OCI-LY1 (cell line): ENCODE measurements at regions not wholly inside any gene's neighbourhood (a gene's known extent, or its start where the extent isn't known, plus 50 kb on each side); places are given as distances from the start of the nearest gene placed in this dataset.

ENCODE experiments used
- H2AFZ ChIP-seq: fragments of 200-600 bp; sonication (generic), shearing (Covaris generic); 2 replicates; pipeline ENCODE4 v1.6.0; 2014; ENCODE audit warnings: antibody characterized with exemption, mild to moderate bottlenecking, low read length
- H3F3A ChIP-seq: fragments of 200-600 bp; sonication (generic), shearing (Covaris generic); 2 replicates; pipeline ENCODE4 v1.6.0; 2014; ENCODE audit warnings: mild to moderate bottlenecking, antibody characterized with exemption, low read length, moderate library complexity; ENCODE audit not compliant: insufficient read depth
- H3K27ac ChIP-seq: fragments of 200-600 bp; sonication (generic); 2 replicates; pipeline ENCODE4 v1.5.1; 2014; ENCODE audit warnings: low read length, mixed run types, mild to moderate bottlenecking, low read depth; ENCODE audit not compliant: poor library complexity, severe bottlenecking
- H3K27me3 ChIP-seq: fragments of 200-600 bp; sonication (generic); 2 replicates; pipeline ENCODE4 v1.6.0; 2014; ENCODE audit warnings: antibody characterized with exemption, mild to moderate bottlenecking, low read length, moderate library complexity; ENCODE audit not compliant: insufficient read depth
- H3K36me3 ChIP-seq: fragments of 200-600 bp; sonication (generic); 2 replicates; pipeline ENCODE4 v1.6.1; 2014; ENCODE audit warnings: mild to moderate bottlenecking, antibody characterized with exemption, low read length, moderate library complexity, mixed read lengths; ENCODE audit not compliant: insufficient read depth
- H3K4me1 ChIP-seq: fragments of 200-600 bp; sonication (generic); 2 replicates; pipeline ENCODE4 v1.5.1; 2014; ENCODE audit warnings: mild to moderate bottlenecking, low read length, moderate library complexity; ENCODE audit not compliant: insufficient read depth, severe bottlenecking
- H3K4me2 ChIP-seq: fragments of 200-600 bp; sonication (generic), shearing (Covaris generic); 2 replicates; pipeline ENCODE4 v1.6.1; 2014; ENCODE audit warnings: low read length
- H3K4me3 ChIP-seq: fragments of 200-600 bp; sonication (generic); 2 replicates; pipeline ENCODE4 v1.5.1; 2014; ENCODE audit warnings: low read length, low read depth, mild to moderate bottlenecking, mixed read lengths; ENCODE audit not compliant: poor library complexity, severe bottlenecking
- H3K79me2 ChIP-seq: fragments of 200-600 bp; shearing (Covaris generic); 2 replicates; pipeline ENCODE4 v1.6.1; 2016; ENCODE audit warnings: mixed run types, low read length, mixed read lengths; ENCODE audit not compliant: insufficient read depth
- H3K9ac ChIP-seq: fragments of 200-600 bp; sonication (generic), shearing (Covaris generic); 2 replicates; pipeline ENCODE4 v1.6.1; 2014; ENCODE audit warnings: mild to moderate bottlenecking, low read length, mixed read lengths
- H3K9me2 ChIP-seq: fragments of 200-600 bp; sonication (generic), shearing (Covaris generic); 2 replicates; pipeline ENCODE4 v1.6.1; 2014; ENCODE audit warnings: low read depth, mild to moderate bottlenecking, low read length, mixed read lengths
- H3K9me3 ChIP-seq: fragments of 200-600 bp; shearing (Covaris generic); 2 replicates; pipeline ENCODE4 v1.6.1; 2014; ENCODE audit warnings: low read length, mixed read lengths
- H4K20me1 ChIP-seq: fragments of 200-600 bp; sonication (generic), shearing (Covaris generic); 2 replicates; pipeline ENCODE4 v1.6.0; 2016; ENCODE audit warnings: mild to moderate bottlenecking, low read length; ENCODE audit not compliant: insufficient read depth
- EZH2 ChIP-seq: fragments of 200-600 bp; sonication (generic), shearing (Covaris generic); IDR thresholded peaks from 2 replicates; pipeline ENCODE4 v1.8.0; 2017; ENCODE audit warnings: borderline replicate concordance, mixed run types, mild to moderate bottlenecking, antibody characterized with exemption, low read length, moderate library complexity, mixed read lengths
- TF ChIP-seq, protein P1 (sequence below): fragments of 200-600 bp; sonication (generic), shearing (Covaris generic); IDR thresholded peaks from 2 replicates; pipeline ENCODE4 v1.5.1; 2017; ENCODE audit warnings: mild to moderate bottlenecking, antibody characterized with exemption, low read length, moderate library complexity, mixed read lengths

DNA sequence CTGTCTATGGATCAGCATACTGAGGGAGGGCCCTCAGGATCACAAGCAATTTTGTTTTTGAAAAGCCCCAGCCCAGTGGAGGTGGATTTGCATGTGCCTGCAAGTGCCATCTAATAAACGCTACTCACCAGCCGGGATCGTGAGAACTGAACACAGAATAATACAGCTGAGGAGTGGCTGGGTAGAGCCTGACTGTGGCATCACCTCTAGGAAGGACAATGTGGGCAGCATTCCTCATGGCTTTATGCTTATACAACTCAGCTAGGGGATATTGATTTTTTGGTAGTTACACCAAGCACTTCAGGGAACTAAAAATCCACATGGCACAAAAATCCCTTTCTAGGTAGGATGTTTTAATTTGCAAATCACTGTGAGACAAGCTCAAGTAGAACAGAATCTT lies 72.7 kb upstream of the PALS2 start:
- H3K4me3 ChIP-seq = no peak overlapping the region
- no peaks in the 10 kb centered on the region for H3K9me3 ChIP-seq
- H3K4me2 ChIP-seq = no peak overlapping the region
- no peaks in the 10 kb centered on the region for H3K79me2 ChIP-seq
- TF ChIP-seq, protein P1, sequence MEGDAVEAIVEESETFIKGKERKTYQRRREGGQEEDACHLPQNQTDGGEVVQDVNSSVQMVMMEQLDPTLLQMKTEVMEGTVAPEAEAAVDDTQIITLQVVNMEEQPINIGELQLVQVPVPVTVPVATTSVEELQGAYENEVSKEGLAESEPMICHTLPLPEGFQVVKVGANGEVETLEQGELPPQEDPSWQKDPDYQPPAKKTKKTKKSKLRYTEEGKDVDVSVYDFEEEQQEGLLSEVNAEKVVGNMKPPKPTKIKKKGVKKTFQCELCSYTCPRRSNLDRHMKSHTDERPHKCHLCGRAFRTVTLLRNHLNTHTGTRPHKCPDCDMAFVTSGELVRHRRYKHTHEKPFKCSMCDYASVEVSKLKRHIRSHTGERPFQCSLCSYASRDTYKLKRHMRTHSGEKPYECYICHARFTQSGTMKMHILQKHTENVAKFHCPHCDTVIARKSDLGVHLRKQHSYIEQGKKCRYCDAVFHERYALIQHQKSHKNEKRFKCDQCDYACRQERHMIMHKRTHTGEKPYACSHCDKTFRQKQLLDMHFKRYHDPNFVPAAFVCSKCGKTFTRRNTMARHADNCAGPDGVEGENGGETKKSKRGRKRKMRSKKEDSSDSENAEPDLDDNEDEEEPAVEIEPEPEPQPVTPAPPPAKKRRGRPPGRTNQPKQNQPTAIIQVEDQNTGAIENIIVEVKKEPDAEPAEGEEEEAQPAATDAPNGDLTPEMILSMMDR = no peak
- TF ChIP-seq EZH2 = no peak
- H3K9me2 ChIP-seq = no peaks in the 10 kb centered on the region
- H3K27ac ChIP-seq = no peak overlapping the region
- H3K9ac ChIP-seq = no peak overlapping the region
- no peaks in the 10 kb centered on the region for H4K20me1 ChIP-seq
- no peaks in the 10 kb centered on the region for H3K4me1 ChIP-seq
- no peaks in the 10 kb centered on the region for H3F3A ChIP-seq
- H3K36me3 ChIP-seq = no peaks in the 10 kb centered on the region
- no peaks in the 10 kb centered on the region for H3K27me3 ChIP-seq
- no peak overlapping the region for H2AFZ ChIP-seq

DNA sequence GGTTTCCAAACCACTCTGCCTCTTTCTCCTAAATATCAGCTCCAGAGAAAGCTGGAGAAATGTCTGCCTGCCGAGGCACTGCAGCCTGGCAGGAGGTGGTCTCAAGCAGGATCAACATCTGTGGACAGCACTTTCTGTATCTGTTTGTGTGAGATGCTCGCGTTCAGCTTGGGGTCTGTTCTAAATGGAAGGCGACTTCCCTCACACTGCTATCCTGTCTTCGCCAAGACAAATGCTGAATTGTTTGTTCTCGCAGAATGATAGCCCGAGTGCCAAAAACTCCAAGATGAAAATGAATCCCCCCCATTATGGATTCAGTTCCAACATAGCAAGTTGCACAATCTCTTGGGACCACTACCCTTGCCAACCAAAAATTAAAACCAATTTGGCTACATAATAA lies 72.2 kb upstream of the PALS2 start:
- no peaks in the 10 kb centered on the region for H3K27me3 ChIP-seq
- H3K27ac ChIP-seq = no peak overlapping the region
- no peak overlapping the region for H3K4me2 ChIP-seq
- no peak overlapping the region for H2AFZ ChIP-seq
- no peak overlapping the region for H3K9ac ChIP-seq
- no peaks in the 10 kb centered on the region for H3F3A ChIP-seq
- H3K9me3 ChIP-seq = no peaks in the 10 kb centered on the region
- no peaks in the 10 kb centered on the region for H3K4me1 ChIP-seq
- no peaks in the 10 kb centered on the region for H3K9me2 ChIP-seq
- H3K4me3 ChIP-seq = no peak overlapping the region
- no peaks in the 10 kb centered on the region for H4K20me1 ChIP-seq
- no peaks in the 10 kb centered on the region for H3K36me3 ChIP-seq
- no peak for TF ChIP-seq EZH2
- TF ChIP-seq, protein P1 = no peak
- H3K79me2 ChIP-seq = no peaks in the 10 kb centered on the region

DNA sequence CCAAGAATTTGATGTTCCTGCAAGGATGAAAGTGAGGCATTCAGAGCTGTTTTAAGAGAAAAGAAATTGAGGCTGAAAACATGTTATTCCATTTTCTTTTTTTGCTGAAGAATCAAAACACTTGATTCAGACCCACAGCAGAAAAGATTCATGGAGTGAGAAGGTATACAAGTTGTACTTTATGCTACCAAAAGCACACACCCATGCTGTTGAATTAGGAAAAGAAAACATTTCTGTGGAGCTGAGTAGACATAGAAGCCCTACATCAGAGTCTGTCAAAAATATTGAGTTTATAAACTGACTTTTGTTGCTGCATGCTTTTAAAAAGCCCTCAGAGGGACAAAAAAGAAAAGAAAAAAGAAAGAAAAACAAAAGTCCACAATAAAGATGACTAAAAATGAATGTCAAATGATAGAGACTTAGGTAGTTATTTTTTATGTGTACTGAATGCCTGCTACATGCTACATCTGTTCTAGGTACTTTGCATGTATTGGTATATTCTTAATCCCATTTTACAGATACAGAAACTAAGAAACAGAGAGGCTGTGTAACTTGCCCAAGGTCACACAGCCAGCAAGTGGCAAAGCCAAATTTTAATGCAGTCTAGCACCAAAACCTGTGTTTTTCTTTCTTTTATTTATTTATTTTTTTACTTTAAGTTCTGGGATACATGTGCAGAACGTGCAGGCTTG lies 71.7 kb upstream of the PALS2 start:
- no peaks in the 10 kb centered on the region for H3K4me1 ChIP-seq
- no peak overlapping the region for H3K27ac ChIP-seq
- no peaks in the 10 kb centered on the region for H3K9me2 ChIP-seq
- no peaks in the 10 kb centered on the region for H3K36me3 ChIP-seq
- H3K4me2 ChIP-seq = no peak overlapping the region
- H3K9ac ChIP-seq = no peak overlapping the region
- no peak overlapping the region for H2AFZ ChIP-seq
- no peaks in the 10 kb centered on the region for H3F3A ChIP-seq
- H3K27me3 ChIP-seq = no peaks in the 10 kb centered on the region
- no peaks in the 10 kb centered on the region for H3K79me2 ChIP-seq
- no peaks in the 10 kb centered on the region for H3K9me3 ChIP-seq
- H4K20me1 ChIP-seq = no peaks in the 10 kb centered on the region
- TF ChIP-seq, protein P1 = no peak
- no peak for TF ChIP-seq EZH2
- H3K4me3 ChIP-seq = no peak overlapping the region
